ENCODE measurements at regions not wholly inside any gene's neighbourhood (a gene's known extent, or its start where the extent isn't known, plus 50 kb on each side); places are given as distances from the start of the nearest gene placed in this dataset.

- no peak for TF ChIP-seq CTCF (optimal IDR thresholded peaks at IDR 0.05 in 1 of 3, IDR thresholded peaks at IDR 0.05 in 1 of 3, conservative IDR thresholded peaks at IDR 0.05 in 1 of 3; ENCODE audit: extremely low read depth in 1 of 3, insufficient read depth in 2 of 3, low read length in 3 of 3)
- no peak for TF ChIP-seq EZH2 (IDR thresholded peaks at IDR 0.05; ENCODE audit: low read length)
Observed at GRCh38 chr3:144650380-144650779, 678.8 kb downstream of the DIPK2A start.
